NCI-H446 treated with DMSO at 0.1 percent for 48 hours (cell line): ENCODE measurements at regions not wholly inside any gene's neighbourhood (a gene's known extent, or its start where the extent isn't known, plus 50 kb on each side); places are given as distances from the start of the nearest gene placed in this dataset.
A peak's percentile ranks its signal among the peaks of the same experiment; 100 is the strongest.

ENCODE experiments used
- DNase-seq: peaks from one replicate; lab custom pipeline; 2025; lab: John Stamatoyannopoulos, UW

GRCh38 chr22:46066691-46067090, 83.6 kb upstream of the PPARA start:
- no peak for DNase-seq

DNA sequence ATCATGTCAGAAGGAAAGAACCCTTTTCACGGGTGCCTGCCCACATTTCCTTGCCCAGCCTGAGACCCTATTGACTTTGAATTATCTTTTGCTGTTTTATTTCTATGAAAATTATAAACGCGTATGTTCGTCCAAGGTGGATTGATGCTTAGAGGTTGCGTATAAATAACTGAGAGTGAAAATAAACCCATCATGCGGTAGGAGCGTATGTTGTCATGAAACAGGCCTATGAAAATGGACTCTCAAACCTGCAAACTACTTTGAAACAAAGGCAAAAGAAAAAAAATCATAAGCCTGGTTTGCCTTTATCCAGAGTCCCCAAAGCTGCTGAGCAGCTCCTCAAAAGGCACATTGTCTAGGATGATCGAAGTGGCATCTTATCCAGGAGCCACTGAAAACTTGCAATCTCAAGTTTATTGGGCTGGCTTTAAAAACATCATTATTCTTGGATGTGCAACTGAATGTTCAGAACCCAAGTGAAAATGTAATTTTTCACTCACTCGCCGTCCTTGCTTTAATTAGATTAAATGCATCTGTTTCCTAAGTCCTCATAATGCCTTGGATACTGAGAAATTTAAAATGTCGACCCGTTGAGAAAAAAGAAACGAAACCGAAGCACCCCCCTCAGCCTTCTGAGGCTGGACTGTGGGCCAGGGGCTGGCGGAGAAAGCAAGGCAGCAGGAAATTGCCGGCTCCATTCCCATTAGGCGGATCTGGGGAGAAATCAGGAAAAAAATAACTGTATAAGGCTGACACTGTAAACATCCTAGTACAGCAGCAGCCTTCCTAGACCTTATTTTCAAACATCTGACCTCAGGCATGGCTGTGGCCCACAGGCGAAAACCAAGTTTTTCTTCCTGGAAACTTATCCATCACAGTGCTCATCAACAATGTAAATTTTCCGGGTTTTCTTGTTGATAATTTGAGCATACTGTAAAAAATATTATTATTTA, 82.9 kb upstream of the PPARA start:
- DNase-seq = no peak

DNA sequence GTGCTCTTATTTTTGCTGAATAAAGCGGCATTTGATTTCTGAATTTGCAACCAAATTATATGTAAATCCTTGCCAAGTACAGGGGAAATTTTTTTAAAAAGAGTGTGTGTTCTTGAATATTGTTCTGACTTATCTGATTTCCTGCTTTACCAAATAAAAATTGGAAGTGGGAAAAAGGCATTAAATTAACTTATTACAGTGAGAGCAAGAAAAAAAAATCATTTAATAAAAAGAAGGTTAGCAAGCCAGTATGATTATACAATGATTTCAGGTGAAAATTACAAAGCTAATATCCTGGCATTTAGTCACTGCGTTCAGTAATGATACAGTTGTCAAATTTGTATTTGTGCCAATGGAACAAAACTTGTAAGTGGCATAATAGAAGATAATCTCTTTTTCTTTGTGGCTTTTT, 82.1 kb upstream of the PPARA start:
- no peak for DNase-seq

- no peak for DNase-seq
These were observed 81.5 kb upstream of the PPARA start for GRCh38 chr22:46068593-46069491.

GRCh38 chr22:46069521-46070214, 80.7 kb upstream of the PPARA start:
- peak; percentile 97 for DNase-seq

- DNase-seq = no peak
These were observed 80.0 kb upstream of the PPARA start for GRCh38 chr22:46070215-46070802.

DNA sequence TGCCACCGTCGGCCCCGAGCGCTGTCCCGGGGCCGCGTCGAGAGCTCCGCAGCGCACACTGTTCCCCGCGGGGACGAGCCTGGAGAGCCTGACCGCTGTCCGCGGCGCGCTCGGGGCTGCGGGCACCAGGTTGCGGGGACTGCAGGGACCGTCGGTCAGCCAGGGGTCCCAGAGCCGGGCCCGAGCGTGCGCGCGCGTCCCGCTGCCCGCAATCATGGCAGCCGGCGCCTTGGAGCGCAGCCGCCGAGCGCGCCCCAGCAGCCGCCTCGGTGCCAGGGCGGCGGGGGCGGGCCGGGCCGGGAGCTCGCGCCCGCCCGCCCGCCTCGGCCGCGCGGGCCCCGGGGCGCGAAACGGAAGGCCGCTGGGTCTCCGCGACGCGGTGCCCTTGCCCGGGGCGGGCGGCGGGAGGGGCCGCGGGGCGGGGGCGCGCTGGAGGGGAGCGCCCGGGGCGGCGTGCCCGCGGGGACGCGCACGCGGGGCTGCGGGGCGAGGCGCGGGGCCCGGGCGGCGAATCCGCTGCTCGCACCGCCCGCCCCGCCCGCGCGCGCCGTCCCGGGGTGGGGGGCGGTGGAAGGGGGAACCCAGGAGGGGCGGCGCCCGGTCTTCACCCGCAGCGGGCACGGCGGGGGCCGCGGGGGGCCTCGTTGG, 79.4 kb upstream of the PPARA start:
- DNase-seq = no peak

DNA sequence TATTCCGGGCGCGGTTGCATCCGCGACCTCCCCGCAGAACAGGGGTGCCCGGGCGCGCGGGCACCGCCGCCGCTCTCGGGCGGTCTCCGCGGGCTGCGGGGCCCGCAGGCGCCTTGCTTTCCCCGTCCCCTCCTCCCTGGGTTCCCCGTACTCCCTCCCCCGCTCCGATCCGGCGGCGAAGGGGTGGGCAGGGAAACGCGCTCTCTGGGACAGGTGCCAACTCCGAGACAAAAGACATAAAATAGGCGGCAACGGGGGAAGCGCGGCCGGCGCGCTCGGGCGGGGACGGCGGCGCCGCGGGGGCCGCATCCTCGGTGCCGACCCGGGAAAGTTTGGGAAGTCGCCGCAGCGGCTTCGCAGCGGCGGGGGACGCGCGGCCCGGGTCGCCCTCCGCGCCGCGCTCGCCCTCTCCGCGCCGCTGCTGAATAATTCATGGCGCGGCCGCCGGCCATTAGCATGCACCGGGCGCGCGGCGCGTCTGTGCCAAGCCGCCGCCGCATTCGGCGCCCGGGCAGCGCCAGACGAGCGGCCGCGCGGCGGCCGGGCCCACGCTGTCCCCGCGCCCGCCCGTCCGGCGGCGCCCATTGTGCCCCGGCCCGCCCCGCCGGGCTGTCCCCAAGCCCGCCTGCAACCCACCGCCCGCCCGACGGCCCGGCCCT, 78.7 kb upstream of the PPARA start:
- DNase-seq = peak; percentile 83

DNA sequence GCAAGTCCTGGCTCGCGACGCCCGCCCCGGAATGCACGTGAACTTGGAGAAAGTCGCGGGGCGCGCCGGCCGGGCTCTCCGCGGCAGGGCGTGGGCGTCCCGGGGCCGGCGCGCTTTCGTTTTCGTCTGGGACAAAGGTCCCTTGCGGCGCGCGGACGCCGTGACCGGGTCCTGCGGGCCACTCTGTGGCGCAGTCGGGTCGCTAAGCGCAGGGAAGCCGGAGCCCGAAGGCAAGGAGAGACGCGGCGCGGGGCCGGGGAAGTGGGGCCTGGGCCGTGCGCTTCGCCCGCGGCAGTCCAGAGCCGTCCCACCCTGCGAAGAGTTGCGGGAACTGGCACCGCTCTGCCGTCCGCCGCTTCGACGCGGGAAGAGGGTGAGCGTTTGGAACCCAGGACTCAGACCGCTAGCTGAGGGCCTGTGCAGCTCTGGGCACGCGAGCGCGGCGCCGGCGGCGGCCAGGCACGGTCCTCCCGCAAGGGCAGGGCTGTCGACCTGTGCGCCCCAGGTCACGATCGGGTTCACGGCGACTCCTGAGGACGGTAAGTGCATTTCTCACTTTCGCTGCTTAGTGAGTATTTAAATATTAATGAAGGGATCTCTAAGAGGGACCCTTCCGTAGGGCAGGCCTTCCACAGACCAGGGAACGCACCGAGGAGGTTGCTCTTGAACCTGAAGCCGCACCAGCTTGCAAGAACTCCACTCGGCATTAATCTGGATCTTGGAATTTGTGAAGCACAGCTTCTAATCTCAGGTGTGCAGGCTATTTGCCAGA, 78.0 kb upstream of the PPARA start:
- DNase-seq = no peak

GRCh38 chr22:46072981-46073682, 77.2 kb upstream of the PPARA start:
- no peak for DNase-seq

- no peak for DNase-seq
These were observed 76.4 kb upstream of the PPARA start for GRCh38 chr22:46073683-46074504.

DNA sequence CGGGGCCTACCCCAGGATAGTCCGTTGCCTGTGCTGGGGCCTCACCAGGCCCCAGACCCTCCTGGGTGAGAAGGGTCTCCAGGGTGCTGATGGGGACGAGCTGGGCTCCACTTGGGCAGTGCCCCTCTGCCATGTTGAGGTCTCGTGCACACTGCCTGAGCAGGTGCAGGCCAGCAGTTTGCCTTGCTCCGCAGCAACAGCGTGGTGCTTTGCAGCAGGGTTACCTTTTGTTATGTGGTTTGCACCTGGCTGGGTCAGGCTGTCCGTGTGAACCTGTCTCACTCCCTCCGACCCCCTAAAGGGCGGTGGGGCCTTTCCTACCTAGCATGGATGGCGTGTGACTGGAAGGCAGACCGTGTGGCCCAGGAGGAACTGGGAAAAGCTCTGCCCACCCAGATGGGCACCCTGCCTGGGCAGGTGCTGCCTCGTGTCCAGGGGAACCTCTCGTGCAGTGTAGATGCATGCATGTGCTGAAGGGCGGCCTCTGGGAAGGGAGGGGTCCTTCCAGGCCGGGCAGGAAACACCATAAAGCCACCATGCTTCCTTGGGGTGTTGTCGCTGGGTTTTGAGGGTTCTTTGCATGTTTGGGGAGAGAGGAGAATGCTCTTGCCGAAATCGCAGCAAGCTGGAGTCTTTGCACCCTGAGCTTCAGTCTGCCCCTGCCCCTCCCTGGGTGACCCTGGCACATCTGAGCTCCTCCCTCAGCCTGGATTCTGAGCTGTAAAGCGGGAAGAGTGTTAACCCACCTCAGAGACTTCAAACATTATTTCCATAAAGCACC, 75.4 kb upstream of the PPARA start:
- DNase-seq = no peak

DNA sequence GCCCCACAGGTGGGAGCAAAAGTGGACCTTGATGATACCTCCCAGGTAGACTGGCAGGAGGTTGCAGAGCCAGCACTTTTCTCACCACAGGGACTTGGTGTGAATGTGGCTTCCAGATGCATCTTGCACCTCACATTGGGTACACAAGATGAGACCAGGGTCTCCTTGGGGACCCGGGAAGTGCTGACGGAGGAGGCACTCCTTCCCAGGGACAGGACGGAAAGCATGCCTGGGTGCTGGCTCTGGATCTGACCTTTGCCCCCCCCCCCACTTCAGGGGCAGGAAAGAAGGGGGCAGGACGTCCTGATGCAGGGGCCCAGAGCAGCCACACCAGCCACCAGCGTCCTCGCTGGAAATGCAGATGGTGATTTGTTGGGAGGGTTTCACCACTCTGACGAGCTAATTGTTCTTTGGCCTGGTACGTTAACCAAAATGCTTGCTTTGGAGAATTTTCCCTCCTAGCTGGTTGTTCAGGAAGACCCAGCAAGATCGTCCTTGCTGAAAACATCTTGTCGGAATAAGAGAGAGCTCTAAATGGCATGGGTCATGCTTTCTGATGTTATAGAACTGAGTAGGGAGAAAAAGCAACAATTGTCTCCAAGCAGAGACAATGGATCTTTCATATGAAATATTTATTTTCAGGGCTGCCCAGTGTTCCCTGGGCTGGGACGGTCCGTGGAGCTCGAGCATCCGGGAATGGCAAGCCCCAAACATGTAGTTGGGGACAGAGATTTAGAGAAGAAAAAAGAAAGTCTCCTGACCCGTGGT, 74.4 kb upstream of the PPARA start:
- DNase-seq = no peak

DNA sequence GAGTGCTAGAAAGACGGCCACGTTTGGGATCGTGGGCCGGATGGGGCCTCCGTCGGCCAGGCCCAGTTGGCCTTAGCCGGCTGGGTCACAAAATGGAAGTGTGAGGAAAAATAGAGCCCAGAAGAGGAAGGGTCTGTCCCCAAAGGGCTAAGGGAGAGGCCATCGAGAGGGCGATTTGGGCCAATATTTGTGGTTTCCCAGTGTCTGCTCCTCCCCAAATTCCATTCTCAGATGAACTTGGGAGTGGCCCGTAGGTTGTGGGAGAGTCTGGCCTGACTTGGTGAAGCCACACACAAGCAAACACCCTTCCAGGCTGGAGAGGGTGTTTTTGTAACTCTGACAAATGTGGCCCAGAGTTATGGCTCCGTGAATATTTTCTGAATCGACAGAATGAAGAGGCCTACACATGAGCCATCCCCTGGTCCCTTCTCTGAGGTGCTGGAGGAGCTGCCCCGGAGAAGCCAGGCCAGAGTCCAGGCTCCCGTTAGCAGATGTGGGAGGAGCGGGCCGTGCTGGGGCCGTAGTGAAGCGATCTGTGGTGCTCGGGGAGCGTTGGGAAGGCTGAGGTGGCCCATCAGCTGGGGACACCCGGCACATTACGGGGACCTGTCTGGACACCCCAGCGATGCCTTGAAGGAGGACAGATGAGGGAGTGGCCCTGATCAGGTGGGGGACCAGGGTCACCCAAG, 73.5 kb upstream of the PPARA start:
- DNase-seq = no peak

DNA sequence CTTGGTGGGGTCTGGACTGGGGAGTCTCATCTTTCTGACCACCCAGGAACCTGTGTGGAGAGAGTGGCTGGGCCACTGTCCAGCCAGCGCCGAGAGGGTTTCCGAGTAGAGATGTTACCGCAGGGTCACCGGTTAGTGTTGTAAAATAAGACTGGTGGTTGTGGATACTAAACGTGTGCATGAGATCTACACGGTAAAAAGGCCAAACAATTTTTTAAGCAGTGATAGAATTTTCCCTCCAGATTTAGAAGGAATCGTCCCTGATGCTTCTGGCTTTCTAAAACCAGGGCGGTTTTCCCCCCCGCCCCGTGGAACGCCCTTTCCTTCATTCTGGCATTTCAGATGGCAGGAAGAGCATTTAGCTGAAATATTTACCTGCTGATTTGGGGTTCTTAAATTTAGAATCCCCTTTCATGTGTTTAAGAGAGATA, 72.6 kb upstream of the PPARA start:
- no peak for DNase-seq
